HEK293 (cell line): ENCODE measurements at regions not wholly inside any gene's neighbourhood (a gene's known extent, or its start where the extent isn't known, plus 50 kb on each side); places are given as distances from the start of the nearest gene placed in this dataset.
A peak's percentile ranks its signal among the peaks of the same experiment; 100 is the strongest.

Source experiments
- GLIS2 ChIP-seq: fragments of 450-650 bp; formaldehyde crosslinking; IDR thresholded peaks from 2 replicates; pipeline ENCODE4 v1.5.1; 2016; ENCODE audit warnings: missing biosample characterization, missing genetic modification characterization
- KLF1 ChIP-seq: fragments of 450-650 bp; formaldehyde crosslinking; IDR thresholded peaks from 2 replicates; pipeline ENCODE4 v1.5.1; 2016; ENCODE audit warnings: missing biosample characterization, missing genetic modification characterization
- KLF10 ChIP-seq: fragments of 450-650 bp; IDR thresholded peaks from 2 replicates; pipeline ENCODE4 v1.5.1; 2018; ENCODE audit warnings: missing biosample characterization, mild to moderate bottlenecking, missing genetic modification characterization
- KLF16 ChIP-seq: fragments of 450-650 bp; formaldehyde crosslinking; IDR thresholded peaks from 2 replicates; pipeline ENCODE4 v1.5.1; 2017; ENCODE audit warnings: missing biosample characterization, missing genetic modification characterization
- KLF8 ChIP-seq: fragments of 450-650 bp; formaldehyde crosslinking; IDR thresholded peaks from 2 replicates; pipeline ENCODE4 v1.5.1; 2016; ENCODE audit warnings: missing biosample characterization, missing genetic modification characterization
- REPIN1 ChIP-seq: fragments of 450-650 bp; formaldehyde crosslinking; IDR thresholded peaks from 2 replicates; pipeline ENCODE4 v1.5.1; 2017; ENCODE audit warnings: missing biosample characterization, missing genetic modification characterization, low read depth
- SP2 ChIP-seq: fragments of 450-650 bp; formaldehyde crosslinking; IDR thresholded peaks from 2 replicates; pipeline ENCODE4 v1.5.1; 2016; ENCODE audit warnings: missing biosample characterization, missing genetic modification characterization
- ZBTB17 ChIP-seq: fragments of 450-650 bp; formaldehyde crosslinking; IDR thresholded peaks from 2 replicates; pipeline ENCODE4 v1.5.1; 2016; ENCODE audit warnings: missing biosample characterization, missing genetic modification characterization
- ZBTB20 ChIP-seq: fragments of 450-650 bp; formaldehyde crosslinking; IDR thresholded peaks from 2 replicates; pipeline ENCODE4 v1.5.1; 2016; ENCODE audit warnings: missing biosample characterization, missing genetic modification characterization
- ZBTB7A ChIP-seq: fragments of 450-650 bp; formaldehyde crosslinking; IDR thresholded peaks from 2 replicates; pipeline ENCODE4 v1.5.1; 2016; ENCODE audit warnings: low read depth, missing biosample characterization, missing genetic modification characterization
- ZBTB8A ChIP-seq: fragments of 450-650 bp; formaldehyde crosslinking; IDR thresholded peaks from 2 replicates; pipeline ENCODE4 v1.5.1; 2016; ENCODE audit warnings: missing biosample characterization, missing genetic modification characterization
- ZFHX2 ChIP-seq: fragments of 450-650 bp; formaldehyde crosslinking; conservative IDR thresholded peaks from 2 replicates; pipeline ENCODE4 v1.5.1; 2016; ENCODE audit warnings: missing biosample characterization, missing genetic modification characterization
- ZFP69B ChIP-seq: fragments of 450-650 bp; formaldehyde crosslinking; IDR thresholded peaks from 2 replicates; pipeline ENCODE4 v1.5.1; 2016; ENCODE audit warnings: missing biosample characterization, missing genetic modification characterization
- ZNF10 ChIP-seq: fragments of 450-650 bp; formaldehyde crosslinking; IDR thresholded peaks from 2 replicates; pipeline ENCODE4 v1.5.1; 2017; ENCODE audit warnings: missing biosample characterization, missing genetic modification characterization
- ZNF140 ChIP-seq: fragments of 450-650 bp; formaldehyde crosslinking; IDR thresholded peaks from 2 replicates; pipeline ENCODE4 v1.5.1; 2016; ENCODE audit warnings: missing biosample characterization, missing genetic modification characterization
- ZNF211 ChIP-seq: fragments of 450-650 bp; formaldehyde crosslinking; IDR thresholded peaks from 2 replicates; pipeline ENCODE4 v1.5.1; 2016; ENCODE audit warnings: low read depth, missing biosample characterization, missing genetic modification characterization
- ZNF292 ChIP-seq: fragments of 450-650 bp; formaldehyde crosslinking; IDR thresholded peaks from 2 replicates; pipeline ENCODE4 v1.5.1; 2016; ENCODE audit warnings: low read depth, missing biosample characterization, missing genetic modification characterization, borderline replicate concordance
- ZNF311 ChIP-seq: fragments of 450-650 bp; formaldehyde crosslinking; IDR thresholded peaks from 2 replicates; pipeline ENCODE4 v1.5.1; 2017; ENCODE audit warnings: missing biosample characterization, missing genetic modification characterization, borderline replicate concordance
- ZNF548 ChIP-seq: fragments of 450-650 bp; formaldehyde crosslinking; IDR thresholded peaks from 2 replicates; pipeline ENCODE4 v1.5.1; 2016; ENCODE audit warnings: missing biosample characterization, missing genetic modification characterization
- ZNF585B ChIP-seq: fragments of 450-650 bp; formaldehyde crosslinking; IDR thresholded peaks from 2 replicates; pipeline ENCODE4 v1.5.1; 2016; ENCODE audit warnings: missing biosample characterization, missing genetic modification characterization
- ZNF600 ChIP-seq: fragments of 450-650 bp; formaldehyde crosslinking; IDR thresholded peaks from 2 replicates; pipeline ENCODE4 v1.5.1; 2016; ENCODE audit warnings: missing biosample characterization, missing genetic modification characterization
- ZNF76 ChIP-seq: fragments of 450-650 bp; formaldehyde crosslinking; IDR thresholded peaks from 2 replicates; pipeline ENCODE4; 2016; ENCODE audit warnings: low read depth, missing biosample characterization, missing genetic modification characterization, borderline replicate concordance
- TF ChIP-seq, protein P1 (sequence below): fragments of 450-650 bp; formaldehyde crosslinking; IDR thresholded peaks from 2 replicates; pipeline ENCODE4 v1.5.1; 2016; ENCODE audit warnings: missing biosample characterization, missing genetic modification characterization
- TF ChIP-seq, protein P2 (sequence below): fragments of 450-650 bp; formaldehyde crosslinking; IDR thresholded peaks from 2 replicates; pipeline ENCODE4 v1.5.1; 2016; ENCODE audit warnings: missing biosample characterization, missing genetic modification characterization
- TF ChIP-seq, protein P3 (sequence below): sonication (generic); formaldehyde crosslinking; IDR thresholded peaks from 2 replicates; pipeline ENCODE4 v1.8.1; 2022; ENCODE audit warnings: mild to moderate bottlenecking, moderate library complexity, missing genetic modification reagents
- TF ChIP-seq, protein P4 (sequence below): fragments of 450-650 bp; formaldehyde crosslinking; IDR thresholded peaks from 2 replicates; pipeline ENCODE4 v1.5.0; 2017; ENCODE audit warnings: missing biosample characterization, missing genetic modification characterization, borderline replicate concordance
- TF ChIP-seq, protein P5 (sequence below): fragments of 450-650 bp; formaldehyde crosslinking; IDR thresholded peaks from 2 replicates; pipeline ENCODE4 v1.5.1; 2016; ENCODE audit warnings: missing biosample characterization, missing genetic modification characterization

DNA sequence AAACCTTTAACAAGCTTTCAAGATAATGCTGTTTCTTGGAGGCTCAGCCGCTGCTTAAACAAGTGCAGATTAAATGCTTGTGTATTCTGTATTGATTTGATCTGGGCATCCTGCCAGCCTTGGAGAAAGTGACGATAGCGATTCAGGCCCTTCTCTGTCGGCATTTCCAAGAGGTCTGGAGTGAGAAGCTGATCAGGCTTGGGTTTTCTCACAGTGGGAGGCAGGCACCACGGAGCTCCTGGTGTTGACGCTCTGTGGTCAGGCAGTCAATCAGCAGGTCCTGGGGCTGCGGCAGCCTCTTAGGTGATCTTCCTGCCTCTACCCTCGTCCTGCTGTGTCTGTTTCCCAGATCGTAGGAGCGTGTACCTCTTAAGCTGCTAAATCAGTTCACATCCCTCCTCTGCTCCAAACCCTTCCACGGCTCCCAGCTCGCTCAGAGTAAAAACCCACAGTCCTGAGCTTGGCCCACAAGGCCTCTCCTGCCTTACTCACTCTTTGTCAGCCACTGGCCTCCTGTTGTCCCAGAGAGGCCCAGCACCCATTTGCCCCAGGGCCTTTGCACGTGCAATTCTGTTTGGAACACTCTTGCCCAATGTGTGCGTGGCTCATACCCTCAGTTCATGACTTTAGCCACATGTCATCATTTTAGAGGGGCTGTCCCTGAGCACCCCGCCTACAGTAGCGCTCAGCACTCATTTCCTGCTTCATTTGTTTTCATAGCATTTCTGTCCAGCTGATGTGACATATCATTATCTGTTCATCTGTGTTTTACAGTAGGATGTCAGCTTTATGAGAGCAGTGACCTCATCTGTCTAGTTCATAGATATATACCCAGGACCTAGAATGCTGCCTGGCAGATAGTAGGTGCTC, 155.4 kb downstream of the AACS start (continued):
- TF ChIP-seq, protein P1, sequence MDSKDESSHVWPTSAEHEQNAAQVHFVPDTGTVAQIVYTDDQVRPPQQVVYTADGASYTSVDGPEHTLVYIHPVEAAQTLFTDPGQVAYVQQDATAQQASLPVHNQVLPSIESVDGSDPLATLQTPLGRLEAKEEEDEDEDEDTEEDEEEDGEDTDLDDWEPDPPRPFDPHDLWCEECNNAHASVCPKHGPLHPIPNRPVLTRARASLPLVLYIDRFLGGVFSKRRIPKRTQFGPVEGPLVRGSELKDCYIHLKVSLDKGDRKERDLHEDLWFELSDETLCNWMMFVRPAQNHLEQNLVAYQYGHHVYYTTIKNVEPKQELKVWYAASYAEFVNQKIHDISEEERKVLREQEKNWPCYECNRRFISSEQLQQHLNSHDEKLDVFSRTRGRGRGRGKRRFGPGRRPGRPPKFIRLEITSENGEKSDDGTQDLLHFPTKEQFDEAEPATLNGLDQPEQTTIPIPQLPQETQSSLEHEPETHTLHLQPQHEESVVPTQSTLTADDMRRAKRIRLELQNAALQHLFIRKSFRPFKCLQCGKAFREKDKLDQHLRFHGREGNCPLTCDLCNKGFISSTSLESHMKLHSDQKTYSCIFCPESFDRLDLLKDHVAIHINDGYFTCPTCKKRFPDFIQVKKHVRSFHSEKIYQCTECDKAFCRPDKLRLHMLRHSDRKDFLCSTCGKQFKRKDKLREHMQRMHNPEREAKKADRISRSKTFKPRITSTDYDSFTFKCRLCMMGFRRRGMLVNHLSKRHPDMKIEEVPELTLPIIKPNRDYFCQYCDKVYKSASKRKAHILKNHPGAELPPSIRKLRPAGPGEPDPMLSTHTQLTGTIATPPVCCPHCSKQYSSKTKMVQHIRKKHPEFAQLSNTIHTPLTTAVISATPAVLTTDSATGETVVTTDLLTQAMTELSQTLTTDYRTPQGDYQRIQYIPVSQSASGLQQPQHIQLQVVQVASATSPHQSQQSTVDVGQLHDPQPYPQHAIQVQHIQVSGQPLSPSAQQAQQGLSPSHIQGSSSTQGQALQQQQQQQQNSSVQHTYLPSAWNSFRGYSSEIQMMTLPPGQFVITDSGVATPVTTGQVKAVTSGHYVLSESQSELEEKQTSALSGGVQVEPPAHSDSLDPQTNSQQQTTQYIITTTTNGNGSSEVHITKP (tag by site-specific recombination) = no peak
- TF ChIP-seq ZNF548 (tag by site-specific recombination) (peak; percentile 87), ZBTB17 (peak; percentile 78), KLF1 (no peak), KLF8 (tag by site-specific recombination) (no peak), ZBTB7A (tag by site-specific recombination) (no peak), ZNF600 (tag by site-specific recombination) (0 out of 2 replicates have a peak, but pooled peaks have one; percentile 50), ZBTB20 (tag by site-specific recombination) (peak; percentile 37; the same call in 1 of the 2 replicates), ZNF585B (no peak), ZNF10 (tag by site-specific recombination) (no peak), ZFP69B (tag by site-specific recombination) (no peak), GLIS2 (peak; percentile 25; the same call in 1 of the 2 replicates), ZNF292 (tag by site-specific recombination) (no peak), ZFHX2 (tag by site-specific recombination) (no peak), ZNF140 (no peak), REPIN1 (tag by site-specific recombination) (no peak), ZNF311 (tag by site-specific recombination) (no peak), KLF16 (tag by site-specific recombination) (peak; percentile 40), ZNF76 (tag by site-specific recombination) (no peak), ZBTB8A (tag by site-specific recombination) (no peak), KLF10 (tag by site-specific recombination) (no peak), ZNF211 (no peak), SP2 (tag by site-specific recombination) (no peak)
- TF ChIP-seq, protein P2, sequence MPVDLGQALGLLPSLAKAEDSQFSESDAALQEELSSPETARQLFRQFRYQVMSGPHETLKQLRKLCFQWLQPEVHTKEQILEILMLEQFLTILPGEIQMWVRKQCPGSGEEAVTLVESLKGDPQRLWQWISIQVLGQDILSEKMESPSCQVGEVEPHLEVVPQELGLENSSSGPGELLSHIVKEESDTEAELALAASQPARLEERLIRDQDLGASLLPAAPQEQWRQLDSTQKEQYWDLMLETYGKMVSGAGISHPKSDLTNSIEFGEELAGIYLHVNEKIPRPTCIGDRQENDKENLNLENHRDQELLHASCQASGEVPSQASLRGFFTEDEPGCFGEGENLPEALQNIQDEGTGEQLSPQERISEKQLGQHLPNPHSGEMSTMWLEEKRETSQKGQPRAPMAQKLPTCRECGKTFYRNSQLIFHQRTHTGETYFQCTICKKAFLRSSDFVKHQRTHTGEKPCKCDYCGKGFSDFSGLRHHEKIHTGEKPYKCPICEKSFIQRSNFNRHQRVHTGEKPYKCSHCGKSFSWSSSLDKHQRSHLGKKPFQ (tag by site-specific recombination) = peak; percentile 49; the same call in 1 of the 2 replicates
- TF ChIP-seq, protein P3, sequence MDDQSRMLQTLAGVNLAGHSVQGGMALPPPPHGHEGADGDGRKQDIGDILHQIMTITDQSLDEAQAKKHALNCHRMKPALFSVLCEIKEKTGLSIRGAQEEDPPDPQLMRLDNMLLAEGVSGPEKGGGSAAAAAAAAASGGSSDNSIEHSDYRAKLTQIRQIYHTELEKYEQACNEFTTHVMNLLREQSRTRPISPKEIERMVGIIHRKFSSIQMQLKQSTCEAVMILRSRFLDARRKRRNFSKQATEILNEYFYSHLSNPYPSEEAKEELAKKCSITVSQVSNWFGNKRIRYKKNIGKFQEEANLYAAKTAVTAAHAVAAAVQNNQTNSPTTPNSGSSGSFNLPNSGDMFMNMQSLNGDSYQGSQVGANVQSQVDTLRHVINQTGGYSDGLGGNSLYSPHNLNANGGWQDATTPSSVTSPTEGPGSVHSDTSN (CRISPR knock-in tag) = no peak
- TF ChIP-seq, protein P4, sequence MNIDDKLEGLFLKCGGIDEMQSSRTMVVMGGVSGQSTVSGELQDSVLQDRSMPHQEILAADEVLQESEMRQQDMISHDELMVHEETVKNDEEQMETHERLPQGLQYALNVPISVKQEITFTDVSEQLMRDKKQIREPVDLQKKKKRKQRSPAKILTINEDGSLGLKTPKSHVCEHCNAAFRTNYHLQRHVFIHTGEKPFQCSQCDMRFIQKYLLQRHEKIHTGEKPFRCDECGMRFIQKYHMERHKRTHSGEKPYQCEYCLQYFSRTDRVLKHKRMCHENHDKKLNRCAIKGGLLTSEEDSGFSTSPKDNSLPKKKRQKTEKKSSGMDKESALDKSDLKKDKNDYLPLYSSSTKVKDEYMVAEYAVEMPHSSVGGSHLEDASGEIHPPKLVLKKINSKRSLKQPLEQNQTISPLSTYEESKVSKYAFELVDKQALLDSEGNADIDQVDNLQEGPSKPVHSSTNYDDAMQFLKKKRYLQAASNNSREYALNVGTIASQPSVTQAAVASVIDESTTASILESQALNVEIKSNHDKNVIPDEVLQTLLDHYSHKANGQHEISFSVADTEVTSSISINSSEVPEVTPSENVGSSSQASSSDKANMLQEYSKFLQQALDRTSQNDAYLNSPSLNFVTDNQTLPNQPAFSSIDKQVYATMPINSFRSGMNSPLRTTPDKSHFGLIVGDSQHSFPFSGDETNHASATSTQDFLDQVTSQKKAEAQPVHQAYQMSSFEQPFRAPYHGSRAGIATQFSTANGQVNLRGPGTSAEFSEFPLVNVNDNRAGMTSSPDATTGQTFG (tag by site-specific recombination) = no peak
- TF ChIP-seq, protein P5, sequence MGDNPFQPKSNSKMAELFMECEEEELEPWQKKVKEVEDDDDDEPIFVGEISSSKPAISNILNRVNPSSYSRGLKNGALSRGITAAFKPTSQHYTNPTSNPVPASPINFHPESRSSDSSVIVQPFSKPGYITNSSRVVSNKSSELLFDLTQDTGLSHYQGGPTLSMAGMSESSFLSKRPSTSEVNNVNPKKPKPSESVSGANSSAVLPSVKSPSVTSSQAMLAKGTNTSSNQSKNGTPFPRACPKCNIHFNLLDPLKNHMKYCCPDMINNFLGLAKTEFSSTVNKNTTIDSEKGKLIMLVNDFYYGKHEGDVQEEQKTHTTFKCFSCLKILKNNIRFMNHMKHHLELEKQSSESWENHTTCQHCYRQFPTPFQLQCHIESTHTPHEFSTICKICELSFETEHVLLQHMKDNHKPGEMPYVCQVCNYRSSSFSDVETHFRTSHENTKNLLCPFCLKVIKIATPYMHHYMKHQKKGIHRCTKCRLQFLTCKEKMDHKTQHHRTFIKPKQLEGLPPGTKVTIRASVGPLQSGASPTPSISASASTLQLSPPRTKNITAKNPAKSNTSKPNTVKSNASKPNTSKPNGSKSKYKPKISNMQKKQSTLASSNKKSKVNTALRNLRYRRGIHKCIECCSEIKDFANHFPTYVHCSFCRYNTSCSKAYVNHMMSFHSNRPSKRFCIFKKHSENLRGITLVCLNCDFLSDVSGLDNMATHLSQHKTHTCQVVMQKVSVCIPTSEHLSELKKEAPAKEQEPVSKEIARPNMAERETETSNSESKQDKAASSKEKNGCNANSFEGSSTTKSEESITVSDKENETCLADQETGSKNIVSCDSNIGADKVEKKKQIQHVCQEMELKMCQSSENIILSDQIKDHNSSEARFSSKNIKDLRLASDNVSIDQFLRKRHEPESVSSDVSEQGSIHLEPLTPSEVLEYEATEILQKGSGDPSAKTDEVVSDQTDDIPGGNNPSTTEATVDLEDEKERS = 0 out of 2 replicates have a peak, but pooled peaks have one; percentile 16
